Skin epidermis (tissue), 12 donors: ENCODE measurements at regions not wholly inside any gene's neighbourhood (a gene's known extent, or its start where the extent isn't known, plus 50 kb on each side); places are given as distances from the start of the nearest gene placed in this dataset.

Experiments
- H3K27ac ChIP-seq, 21 experiments: fragments of 200-600 bp; sonication (generic) in 11 of 21; one replicate each; pipeline ENCODE4 v1.5.0; 2020; ENCODE audit warnings: mild to moderate bottlenecking in 3 of 21, inconsistent platforms in 2 of 21, moderate library complexity in 2 of 21
- H3K4me3 ChIP-seq, 7 experiments: fragments of 200-600 bp; sonication (generic) in 2 of 7; one replicate each; pipeline ENCODE4 v1.5.0; 2020; ENCODE audit warnings: inconsistent platforms in 2 of 7, mild to moderate bottlenecking in 2 of 7, moderate library complexity in 1 of 7

GRCh38 chr2:238555786-238556542 is 129.2 kb downstream of the ASB1 start:
- Histone ChIP-seq H3K4me3 (no peak overlapping the region), H3K27ac (no peak overlapping the region)

- Histone ChIP-seq H3K4me3 (no peak overlapping the region), H3K27ac (no peak overlapping the region)
These were observed 130.7 kb downstream of the ASB1 start for GRCh38 chr2:238557431-238557830.

GRCh38 chr2:238557936-238558335 is 131.2 kb downstream of the ASB1 start:
- Histone ChIP-seq H3K27ac (no peak overlapping the region), H3K4me3 (no peak overlapping the region)

- Histone ChIP-seq H3K4me3 (no peak overlapping the region), H3K27ac (no peak overlapping the region)
These were observed 131.9 kb downstream of the ASB1 start for GRCh38 chr2:238558456-238559099.

- Histone ChIP-seq H3K4me3 (no peak overlapping the region), H3K27ac (no peak overlapping the region)
These were observed 133.5 kb downstream of the ASB1 start for GRCh38 chr2:238560234-238560633.

GRCh38 chr2:238561230-238561629 is 134.5 kb downstream of the ASB1 start:
- Histone ChIP-seq H3K27ac (no peak overlapping the region), H3K4me3 (no peak overlapping the region)

- H3K27ac ChIP-seq = no peak overlapping the region
- H3K4me3 ChIP-seq = no peak overlapping the region
These were observed 135.7 kb downstream of the ASB1 start for GRCh38 chr2:238562446-238562845.

GRCh38 chr2:238563551-238563950 is 136.8 kb downstream of the ASB1 start:
- H3K4me3 ChIP-seq = no peak overlapping the region
- H3K27ac ChIP-seq = no peak overlapping the region

GRCh38 chr2:238564286-238564920 is 137.7 kb downstream of the ASB1 start:
- Histone ChIP-seq H3K27ac (no peak overlapping the region), H3K4me3 (no peak overlapping the region)

- no peak overlapping the region for H3K4me3 ChIP-seq
- no peak overlapping the region for H3K27ac ChIP-seq
These were observed 138.3 kb downstream of the ASB1 start for GRCh38 chr2:238565031-238565430.

- H3K27ac ChIP-seq = no peak overlapping the region
- no peak overlapping the region for H3K4me3 ChIP-seq
These were observed 139.4 kb downstream of the ASB1 start for GRCh38 chr2:238566001-238566645.

- H3K27ac ChIP-seq = no peak overlapping the region
These were observed 140.5 kb downstream of the ASB1 start for GRCh38 chr2:238567067-238567855.

GRCh38 chr2:238567996-238568395 is 141.3 kb downstream of the ASB1 start:
- Histone ChIP-seq H3K4me3 (no peak overlapping the region), H3K27ac (no peak overlapping the region)

More at GRCh38 chr2:238567067-238567855, 140.5 kb downstream of the ASB1 start:
- no peak overlapping the region for H3K4me3 ChIP-seq

GRCh38 chr2:238568455-238569440 is 142.0 kb downstream of the ASB1 start:
- no peak overlapping the region for H3K4me3 ChIP-seq
- H3K27ac ChIP-seq = no peak overlapping the region

- H3K27ac ChIP-seq = no peak overlapping the region
- no peak overlapping the region for H3K4me3 ChIP-seq
These were observed 142.9 kb downstream of the ASB1 start for GRCh38 chr2:238569507-238570195.

- Histone ChIP-seq H3K4me3 (no peak overlapping the region), H3K27ac (no peak overlapping the region)
These were observed 143.7 kb downstream of the ASB1 start for GRCh38 chr2:238570391-238570790.

GRCh38 chr2:238570926-238571325 is 144.2 kb downstream of the ASB1 start:
- no peak overlapping the region for H3K4me3 ChIP-seq
- H3K27ac ChIP-seq = no peak overlapping the region
